ENCODE measurements at regions not wholly inside any gene's neighbourhood (a gene's known extent, or its start where the extent isn't known, plus 50 kb on each side); places are given as distances from the start of the nearest gene placed in this dataset.
"Not testable (repeated sequence)": the region's sequence is repeated elsewhere in the genome, so short reads cannot be mapped to it uniquely, and the experiment has no call there.

DNA sequence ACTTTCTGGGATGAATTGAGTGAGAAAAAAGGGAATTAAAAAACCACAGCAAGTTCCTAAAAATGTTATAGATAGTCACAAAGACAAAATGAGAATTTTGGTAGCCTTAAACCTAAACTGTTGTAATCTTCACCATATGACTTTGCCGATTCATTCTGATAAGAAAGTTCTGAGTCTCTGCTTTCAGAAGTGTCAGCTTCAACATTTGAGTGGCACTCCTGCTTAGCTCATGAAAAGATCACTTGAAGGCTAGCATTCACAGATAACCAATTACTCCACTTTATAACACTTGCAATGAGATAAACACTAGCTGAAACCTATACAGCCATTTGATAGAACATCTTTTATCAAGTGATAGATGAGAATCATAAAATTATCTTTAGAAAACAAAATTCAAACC is 288.1 kb upstream of the POU1F1 start:
- ATAC-seq, result no peak

- no peak for ATAC-seq
Measured at GRCh38 chr3:87563712-87564111, 287.3 kb upstream of the POU1F1 start.

GRCh38 chr3:87558492-87558891 is 282.1 kb upstream of the POU1F1 start:
- ATAC-seq, result no peak

DNA sequence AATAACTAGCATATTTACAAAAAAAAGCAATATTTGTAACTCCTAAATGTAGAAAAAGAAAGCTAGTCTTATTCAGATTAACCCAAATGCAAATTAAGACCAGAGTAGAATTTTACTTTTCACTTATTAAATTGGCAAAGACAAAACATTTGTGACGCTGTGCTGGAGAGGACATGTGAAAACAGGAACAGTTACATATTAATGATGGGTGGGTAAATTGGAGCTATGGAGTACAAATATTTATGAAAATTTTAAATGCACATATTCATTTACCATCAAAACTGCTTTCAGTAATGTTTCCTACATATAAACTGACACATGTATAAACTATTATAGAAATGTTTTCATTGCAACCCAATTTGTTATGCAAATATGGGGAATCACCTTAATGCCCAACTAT is 278.9 kb upstream of the POU1F1 start:
- ATAC-seq, result no peak

- no peak for ATAC-seq
Measured at GRCh38 chr3:87553058-87553457, 276.7 kb upstream of the POU1F1 start.

DNA sequence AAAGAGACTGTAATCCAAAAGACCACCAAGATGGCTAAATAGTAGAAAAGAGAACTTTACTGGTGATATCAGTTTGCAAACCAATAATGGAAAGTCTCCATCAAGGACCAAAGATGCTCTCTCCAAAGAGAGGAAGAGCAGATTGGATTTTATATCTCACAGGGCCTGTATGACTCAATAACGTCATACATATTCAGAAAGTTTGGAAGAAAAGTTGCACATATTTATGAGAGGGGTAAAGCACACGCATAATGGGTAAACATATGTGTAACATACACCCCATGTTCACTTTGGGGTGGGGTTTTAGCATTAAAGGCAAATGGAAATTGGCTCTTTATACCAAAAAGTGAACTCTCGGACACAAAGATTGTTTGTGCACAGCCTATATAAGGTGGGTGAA is 274.5 kb upstream of the POU1F1 start:
- no peak for ATAC-seq

DNA sequence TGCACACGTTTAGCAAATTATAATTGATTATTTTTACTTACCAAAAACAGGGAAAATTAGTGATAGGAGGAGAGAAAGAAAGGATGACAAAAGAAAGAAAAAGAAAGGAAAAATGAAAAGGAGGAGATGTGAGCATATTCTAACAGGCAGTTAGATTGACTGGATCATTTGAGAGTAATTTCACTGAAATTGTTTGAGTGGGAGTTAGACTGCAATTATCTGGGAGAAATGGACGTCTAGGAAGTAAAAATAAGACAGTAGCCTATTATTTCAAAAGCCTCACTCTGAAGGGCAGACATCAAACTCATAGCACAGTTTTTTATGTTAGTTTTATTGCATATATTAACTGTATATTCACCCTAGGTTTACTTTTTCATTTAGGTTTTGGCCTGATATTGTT is 272.8 kb upstream of the POU1F1 start:
- no peak for ATAC-seq

DNA sequence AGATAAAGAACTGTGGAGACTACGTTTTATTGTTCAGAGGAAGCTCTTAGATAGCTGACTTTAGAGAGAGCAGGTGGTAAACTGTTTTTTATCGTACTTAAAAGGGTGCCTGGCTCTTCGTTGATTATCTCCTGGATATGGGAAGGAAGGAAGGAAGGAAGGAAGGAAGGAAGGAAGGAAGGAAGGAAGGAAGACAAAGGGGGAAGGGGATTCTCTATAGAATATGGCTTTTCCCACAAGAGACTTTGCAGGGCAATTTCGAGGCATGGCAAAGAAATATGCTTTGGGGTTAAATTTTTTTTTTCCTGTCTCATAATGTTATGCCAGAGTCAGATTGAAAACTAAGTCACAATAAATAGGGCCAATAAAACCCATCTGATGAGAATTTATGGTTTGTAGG is 271.9 kb upstream of the POU1F1 start:
- no peak for ATAC-seq

DNA sequence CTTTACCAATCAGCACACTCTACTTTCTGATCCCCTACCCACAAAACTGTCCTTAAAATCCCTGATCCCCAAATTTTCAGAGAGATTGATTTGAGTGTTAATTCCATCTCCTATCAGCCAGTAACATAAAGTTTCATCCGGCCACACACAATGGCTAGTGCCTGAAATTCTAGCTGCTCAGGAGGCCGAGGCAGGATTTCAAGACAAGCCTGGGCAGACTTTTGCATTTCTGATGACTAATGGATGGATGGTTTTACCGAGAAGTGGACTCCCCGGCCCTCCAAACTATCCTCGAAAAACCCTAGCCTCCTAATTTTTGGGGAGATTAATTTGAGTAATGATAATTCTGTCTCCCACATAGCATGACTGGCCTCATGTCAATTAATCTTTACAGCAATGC is 269.8 kb upstream of the POU1F1 start:
- no peak for ATAC-seq

GRCh38 chr3:87543408-87543807 is 267.0 kb upstream of the POU1F1 start:
- not testable (repeated sequence) for ATAC-seq

- ATAC-seq, result no peak
Measured at GRCh38 chr3:87541723-87542122, 265.3 kb upstream of the POU1F1 start.

DNA sequence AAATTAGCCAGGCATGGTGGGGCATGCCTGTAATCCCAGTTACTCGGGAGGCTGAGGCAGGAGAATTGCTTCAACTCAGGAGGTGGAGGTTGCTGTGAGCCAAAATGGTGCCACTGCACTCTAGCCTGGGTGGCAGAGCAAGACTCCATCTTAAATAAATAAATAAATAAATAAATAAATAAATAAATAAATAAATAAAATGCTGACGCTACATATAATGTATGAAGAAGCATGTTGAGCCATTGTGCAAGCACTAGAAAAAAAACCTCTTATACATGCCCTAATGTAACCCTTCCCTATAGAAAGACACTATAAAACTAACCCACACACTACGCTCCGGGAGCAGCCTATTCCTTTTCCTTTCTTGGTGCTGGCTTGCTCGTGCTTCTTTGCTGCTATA is 262.3 kb upstream of the POU1F1 start:
- not testable (repeated sequence) for ATAC-seq

DNA sequence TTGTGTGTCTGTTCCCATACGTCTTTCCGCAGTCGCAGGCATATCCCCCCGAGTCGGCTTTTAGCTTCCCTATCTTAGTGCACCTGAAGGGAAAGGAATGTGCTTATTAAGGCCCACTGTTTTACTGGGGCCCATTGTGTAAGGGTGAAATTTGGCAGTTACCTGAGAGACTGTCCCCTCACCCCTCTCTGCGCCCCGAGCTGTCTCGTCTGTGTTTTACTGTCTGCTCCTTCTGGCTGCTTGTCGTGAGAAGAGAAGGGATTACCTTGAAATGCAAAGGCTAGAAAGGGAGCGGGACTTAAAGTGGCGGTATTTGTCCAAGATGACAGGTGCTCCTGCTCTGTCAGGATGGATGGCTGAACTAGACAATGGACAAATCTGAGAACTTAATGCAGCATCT is 233.0 kb upstream of the POU1F1 start:
- no peak for ATAC-seq

DNA sequence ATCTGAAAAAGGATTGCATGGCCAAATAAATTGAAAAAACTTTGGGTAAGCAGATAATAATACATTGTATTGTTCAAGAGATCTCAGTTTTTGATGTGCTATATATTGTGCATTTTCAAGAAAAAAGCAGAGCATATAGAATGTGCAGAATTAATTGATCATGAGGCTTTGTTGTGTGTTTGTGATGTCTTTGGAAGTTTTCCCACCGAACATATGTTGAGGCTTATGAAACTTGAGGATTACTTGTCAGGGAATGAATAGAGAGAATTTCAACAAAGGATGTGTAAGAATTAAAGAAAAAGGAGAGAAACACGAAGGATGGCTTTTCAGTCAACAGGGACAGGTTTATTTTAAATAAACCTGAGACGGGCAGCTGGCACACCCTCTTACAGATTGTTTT is 232.5 kb upstream of the POU1F1 start:
- ATAC-seq, result no peak

- no peak for ATAC-seq
Measured at GRCh38 chr3:87507753-87508152, 231.4 kb upstream of the POU1F1 start.

GRCh38 chr3:87503900-87504498 is 227.6 kb upstream of the POU1F1 start:
- ATAC-seq, result no peak

DNA sequence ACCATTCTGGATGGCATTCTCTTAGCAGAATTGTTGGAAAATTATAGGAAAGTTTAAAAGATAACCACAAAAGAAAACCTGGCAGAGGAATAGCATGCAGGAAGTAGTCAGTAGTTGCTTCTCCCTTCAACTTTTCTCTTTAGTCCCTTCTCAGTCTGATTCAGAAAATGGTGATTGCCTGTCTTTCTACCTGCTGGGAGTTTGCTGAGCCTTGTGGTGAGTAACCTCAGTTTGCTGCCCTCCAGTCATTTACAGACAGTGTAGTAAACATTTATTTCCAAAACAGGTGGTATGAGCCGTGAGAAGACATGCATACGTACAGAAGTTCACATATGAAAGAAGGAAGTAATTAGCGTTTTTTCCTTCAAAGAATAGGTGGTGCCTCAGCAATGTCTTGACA is 224.7 kb upstream of the POU1F1 start:
- ATAC-seq, result no peak

DNA sequence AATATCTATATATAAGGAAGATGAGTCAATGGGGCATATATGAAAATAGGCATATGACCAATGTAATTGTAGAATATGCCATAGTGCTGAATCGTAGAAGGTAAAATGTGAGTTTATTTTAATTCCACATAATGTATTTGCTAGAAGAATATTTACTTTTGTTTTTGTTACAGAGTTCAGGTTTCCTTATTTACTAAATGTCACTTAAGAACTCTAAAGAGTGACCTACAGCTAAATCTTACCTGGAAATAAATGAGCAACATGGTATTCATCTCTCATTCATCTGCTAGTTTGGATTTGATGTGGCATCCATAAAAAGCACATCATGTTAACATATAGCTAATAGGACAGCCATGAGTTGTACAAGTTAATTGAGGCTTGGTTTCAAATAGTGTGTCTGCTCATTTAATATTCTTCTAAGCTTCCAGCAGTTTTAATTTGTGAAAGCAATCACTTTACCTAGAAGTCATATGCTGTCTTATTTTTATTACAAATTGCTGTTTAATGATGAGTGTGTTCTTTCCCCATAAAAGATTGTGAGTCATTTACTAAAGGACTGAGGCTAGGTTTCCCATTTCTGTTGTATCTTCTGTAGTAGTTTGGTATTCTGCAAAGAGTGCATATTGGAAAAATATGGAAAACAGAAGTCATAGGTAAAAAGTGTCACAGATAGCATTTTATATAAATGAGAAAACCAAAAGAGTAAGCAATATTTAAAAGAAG is 222.1 kb upstream of the POU1F1 start:
- peak in 1 of 2 donors; percentile 24 for ATAC-seq

- no peak for ATAC-seq
Measured at GRCh38 chr3:87495938-87496337, 219.6 kb upstream of the POU1F1 start.

DNA sequence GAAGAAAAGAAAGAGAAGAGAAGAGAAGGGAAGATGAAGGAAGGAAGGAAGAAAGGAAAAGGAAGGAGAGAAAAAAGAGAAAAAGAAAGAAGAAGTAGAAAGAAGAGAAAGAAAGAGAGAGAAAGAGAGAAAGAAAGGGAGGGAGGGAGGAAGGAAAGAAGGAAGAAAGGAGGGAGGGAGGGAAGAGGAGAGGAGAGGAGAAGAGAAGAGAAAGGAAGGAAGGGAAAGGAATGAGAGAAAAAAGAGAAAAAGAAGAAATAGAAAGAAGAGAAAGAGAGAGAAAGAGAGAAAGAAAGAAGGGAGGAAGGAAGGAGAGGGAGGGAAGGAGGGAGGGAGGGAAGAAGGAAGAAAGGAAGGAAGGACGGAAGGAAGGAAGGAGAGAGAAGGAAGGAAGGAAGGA is 217.9 kb upstream of the POU1F1 start:
- no peak for ATAC-seq

DNA sequence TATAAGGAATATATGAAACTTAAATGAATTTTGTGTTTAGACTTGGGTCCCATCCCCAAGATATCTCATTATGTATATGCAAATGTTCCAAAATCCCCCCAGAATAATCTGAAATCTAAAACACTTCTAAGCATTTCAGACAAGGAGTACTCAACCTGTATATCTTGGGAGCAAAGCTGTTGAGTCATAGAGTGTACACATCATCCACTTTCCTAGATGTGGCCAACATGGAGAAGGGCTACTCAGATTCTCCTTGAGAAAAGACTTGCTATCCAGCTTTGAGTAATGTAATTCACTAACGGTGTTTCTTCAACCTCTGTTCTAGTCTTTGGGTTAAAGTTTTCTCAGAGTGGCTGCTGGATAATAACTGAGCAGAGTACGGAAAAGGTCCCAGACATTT is 215.5 kb upstream of the POU1F1 start:
- ATAC-seq, result no peak

DNA sequence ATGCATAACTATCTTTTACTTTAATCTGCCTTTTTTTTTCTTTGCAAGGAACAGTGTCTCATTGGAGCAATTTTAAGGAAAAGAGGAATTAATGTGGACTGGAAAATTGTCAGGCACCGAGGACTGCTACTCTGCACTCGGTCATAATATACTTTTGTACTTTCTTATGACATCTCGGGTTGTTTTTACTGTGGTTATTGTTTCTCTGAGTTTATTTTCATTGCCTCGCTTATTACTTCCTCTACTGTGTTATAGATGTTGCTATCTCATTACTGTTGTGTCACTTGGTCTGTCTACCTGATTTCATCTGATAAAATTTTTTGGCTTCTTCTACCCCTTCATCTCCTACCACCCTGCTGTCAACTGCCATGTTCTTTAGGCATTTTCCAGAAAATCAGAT is 213.5 kb upstream of the POU1F1 start:
- ATAC-seq, result no peak

- ATAC-seq, result no peak
Measured at GRCh38 chr3:87488765-87489164, 212.4 kb upstream of the POU1F1 start.

- not testable (repeated sequence) for ATAC-seq
Measured at GRCh38 chr3:87486635-87487034, 210.3 kb upstream of the POU1F1 start.

DNA sequence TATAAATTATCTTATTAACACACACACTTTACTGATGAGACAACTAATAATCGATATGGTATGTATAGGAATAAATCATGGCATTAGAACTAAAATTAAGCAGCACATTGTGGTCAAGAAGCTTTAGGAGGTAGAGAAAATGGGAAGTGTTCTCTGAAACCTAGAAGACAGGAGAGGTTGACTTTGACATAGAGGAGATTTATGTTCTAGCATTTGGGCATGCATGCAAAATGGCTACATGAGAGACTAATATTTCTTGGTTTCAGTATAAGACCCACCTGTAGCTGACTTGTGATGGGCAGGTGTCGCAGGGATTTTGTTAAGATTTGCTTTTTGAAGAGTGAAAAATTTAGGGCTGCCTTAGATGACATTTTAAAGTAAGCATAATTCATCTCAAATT is 209.7 kb upstream of the POU1F1 start:
- ATAC-seq, result no peak

Measured in activated CD4-positive, CD25-positive, alpha-beta regulatory T cell treated with anti-CD3 and anti-CD28 coated beads, Interleukin-2, amount 50 U/mL, for 24 hours (primary cell).